WTC11 (cell line): ENCODE measurements at regions not wholly inside any gene's neighbourhood (a gene's known extent, or its start where the extent isn't known, plus 50 kb on each side); places are given as distances from the start of the nearest gene placed in this dataset.

ENCODE experiments used
- ATAC-seq: fragments of 200-7000 bp; cut with Tn5 transposase; 2 replicates; pipeline ENCODE4 v1.10.0; 2021; ENCODE audit warnings: mild to moderate bottlenecking, moderate library complexity
- CTCF ChIA-PET: fragments of 300-600 bp; sonication (Branson Sonifier 250); formaldehyde crosslinking; loops from one replicate; lab custom pipeline; 2021; ENCODE audit warnings: antibody characterized with exemption; lab: Charles Lee
- POLR2A ChIA-PET: fragments of 350-600 bp; sonication (Branson Sonifier 250); formaldehyde crosslinking; loops from one replicate; lab custom pipeline; 2021; ENCODE audit warnings: antibody characterized with exemption; lab: Charles Lee
- DNase-seq: peaks from one replicate; pipeline ENCODE4 v3.0.0; 2021; ENCODE audit warnings: low spot score
- H3K27ac Mint-ChIP-seq: 2 replicates; pipeline ENCODE4 v1.8.0; 2021; ENCODE audit warnings: mixed read lengths
- H3K27me3 Mint-ChIP-seq: 2 replicates; pipeline ENCODE4 v1.8.0; 2021; ENCODE audit warnings: low read depth, mild to moderate bottlenecking, moderate library complexity, mixed read lengths
- H3K36me3 Mint-ChIP-seq: 2 replicates; pipeline ENCODE4 v1.8.0; 2021; ENCODE audit warnings: mixed read lengths
- H3K4me1 Mint-ChIP-seq: 2 replicates; pipeline ENCODE4 v1.8.0; 2022; ENCODE audit warnings: mixed read lengths
- H3K4me3 Mint-ChIP-seq: 2 replicates; pipeline ENCODE4 v1.8.0; 2021; ENCODE audit warnings: mild to moderate bottlenecking, moderate library complexity, mixed read lengths
- H3K9me3 Mint-ChIP-seq: 2 replicates; pipeline ENCODE4 v1.8.0; 2021; ENCODE audit warnings: mixed read lengths
- ATF3 ChIP-seq: sonication (generic); formaldehyde crosslinking; conservative IDR thresholded peaks from 2 replicates; pipeline ENCODE4 v1.8.1; 2022; ENCODE audit warnings: mild to moderate bottlenecking, missing genetic modification reagents
- CBFB ChIP-seq: sonication (generic); formaldehyde crosslinking; IDR thresholded peaks from 2 replicates; pipeline ENCODE4 v1.8.1; 2022; ENCODE audit warnings: mild to moderate bottlenecking, low read depth, missing genetic modification reagents
- CREB1 ChIP-seq: sonication (generic); formaldehyde crosslinking; IDR thresholded peaks from 2 replicates; pipeline ENCODE4 v1.8.0; 2023; ENCODE audit warnings: mild to moderate bottlenecking, missing genetic modification reagents
- CREM ChIP-seq: sonication (generic); formaldehyde crosslinking; IDR thresholded peaks from 2 replicates; pipeline ENCODE4 v1.8.1; 2022; ENCODE audit warnings: mild to moderate bottlenecking, missing genetic modification reagents, moderate library complexity
- ELF4 ChIP-seq: sonication (generic); formaldehyde crosslinking; IDR thresholded peaks from 2 replicates; pipeline ENCODE4 v1.8.1; 2022; ENCODE audit warnings: low read depth, mild to moderate bottlenecking, moderate library complexity, missing genetic modification reagents
- GRHL2 ChIP-seq: fragments of 250-450 bp; sonication (Bioruptor Pico); IDR thresholded peaks from 2 replicates; pipeline ENCODE4 v1.8.0; 2022; ENCODE audit warnings: mild to moderate bottlenecking, moderate library complexity; ENCODE audit not compliant: insufficient replicate concordance, severe bottlenecking
- IRF2 ChIP-seq: sonication (generic); formaldehyde crosslinking; IDR thresholded peaks from 2 replicates; pipeline ENCODE4 v1.8.0; 2022; ENCODE audit warnings: low read depth, missing genetic modification reagents, borderline replicate concordance
- NFE2L1 ChIP-seq: sonication (generic); formaldehyde crosslinking; IDR thresholded peaks from 2 replicates; pipeline ENCODE4 v1.8.1; 2023; ENCODE audit warnings: missing genetic modification reagents
- PRDM15 ChIP-seq: sonication (generic); formaldehyde crosslinking; IDR thresholded peaks from 2 replicates; pipeline ENCODE4 v1.8.0; 2022; ENCODE audit warnings: missing genetic modification reagents
- RORB ChIP-seq: fragments of 250-450 bp; sonication (Bioruptor Pico); IDR thresholded peaks from 2 replicates; pipeline ENCODE4 v1.9.0; 2021; ENCODE audit warnings: mild to moderate bottlenecking
- SMAD4 ChIP-seq: sonication (generic); formaldehyde crosslinking; IDR thresholded peaks from 2 replicates; pipeline ENCODE4 v1.8.0; 2022; ENCODE audit warnings: mild to moderate bottlenecking, missing genetic modification reagents
- SP1 ChIP-seq: sonication (generic); formaldehyde crosslinking; conservative IDR thresholded peaks from 2 replicates; pipeline ENCODE4 v1.8.1; 2022; ENCODE audit warnings: missing genetic modification reagents
- TP53 ChIP-seq: sonication (generic); formaldehyde crosslinking; IDR thresholded peaks from 2 replicates; pipeline ENCODE4 v1.8.1; 2023; ENCODE audit warnings: mild to moderate bottlenecking, missing genetic modification reagents
- ZNF232 ChIP-seq: sonication (generic); formaldehyde crosslinking; IDR thresholded peaks from 2 replicates; pipeline ENCODE4 v1.8.0; 2022; ENCODE audit warnings: mild to moderate bottlenecking, missing genetic modification reagents
- ZNF281 ChIP-seq: sonication (generic); formaldehyde crosslinking; IDR thresholded peaks from 2 replicates; pipeline ENCODE4 v1.8.0; 2023; ENCODE audit warnings: mild to moderate bottlenecking, missing genetic modification reagents
- ZNF671 ChIP-seq: fragments of 250-450 bp; sonication (Bioruptor Pico); IDR thresholded peaks from 2 replicates; pipeline ENCODE4 v1.8.0; 2021; ENCODE audit warnings: mild to moderate bottlenecking
- ZSCAN18 ChIP-seq: fragments of 250-450 bp; sonication (Bioruptor Pico); IDR thresholded peaks from 2 replicates; pipeline ENCODE4 v2.1.2; 2022; ENCODE audit warnings: mild to moderate bottlenecking, moderate library complexity
- TF ChIP-seq, protein P1 (sequence below): sonication (generic); formaldehyde crosslinking; IDR thresholded peaks from 2 replicates; pipeline ENCODE4 v1.8.1; 2023; ENCODE audit warnings: mild to moderate bottlenecking, missing genetic modification reagents, borderline replicate concordance
- TF ChIP-seq, protein P2 (sequence below): sonication (generic); formaldehyde crosslinking; IDR thresholded peaks from 2 replicates; pipeline ENCODE4 v1.8.1; 2023; ENCODE audit warnings: mild to moderate bottlenecking, missing genetic modification reagents, moderate library complexity
- TF ChIP-seq, protein P3 (sequence below): fragments of 250-450 bp; sonication (Bioruptor Pico); IDR thresholded peaks from 2 replicates; pipeline ENCODE4 v1.9.0; 2021; ENCODE audit warnings: mild to moderate bottlenecking, borderline replicate concordance

GRCh38 chr7:126215785-126216184, 1037.0 kb downstream of the GRM8 start:
- no peak for ATAC-seq
- no peaks in the 10 kb centered on the region for H3K4me1 Mint-ChIP-seq
- H3K27ac Mint-ChIP-seq = no peak overlapping the region
- DNase-seq = no peak
- H3K27me3 Mint-ChIP-seq = no peaks in the 10 kb centered on the region
- H3K9me3 Mint-ChIP-seq = peaks cover 23% of the 10 kb centered on the region
- CTCF ChIA-PET = no interaction called here
- no peak overlapping the region for H3K4me3 Mint-ChIP-seq
- H3K36me3 Mint-ChIP-seq = peaks cover 17% of the 10 kb centered on the region
- TF ChIP-seq ATF3 = no peak
- TF ChIP-seq NFE2L1 (CRISPR knock-in tag) = no peak
- no peak for TF ChIP-seq CBFB (CRISPR knock-in tag)
- TF ChIP-seq, protein P1, sequence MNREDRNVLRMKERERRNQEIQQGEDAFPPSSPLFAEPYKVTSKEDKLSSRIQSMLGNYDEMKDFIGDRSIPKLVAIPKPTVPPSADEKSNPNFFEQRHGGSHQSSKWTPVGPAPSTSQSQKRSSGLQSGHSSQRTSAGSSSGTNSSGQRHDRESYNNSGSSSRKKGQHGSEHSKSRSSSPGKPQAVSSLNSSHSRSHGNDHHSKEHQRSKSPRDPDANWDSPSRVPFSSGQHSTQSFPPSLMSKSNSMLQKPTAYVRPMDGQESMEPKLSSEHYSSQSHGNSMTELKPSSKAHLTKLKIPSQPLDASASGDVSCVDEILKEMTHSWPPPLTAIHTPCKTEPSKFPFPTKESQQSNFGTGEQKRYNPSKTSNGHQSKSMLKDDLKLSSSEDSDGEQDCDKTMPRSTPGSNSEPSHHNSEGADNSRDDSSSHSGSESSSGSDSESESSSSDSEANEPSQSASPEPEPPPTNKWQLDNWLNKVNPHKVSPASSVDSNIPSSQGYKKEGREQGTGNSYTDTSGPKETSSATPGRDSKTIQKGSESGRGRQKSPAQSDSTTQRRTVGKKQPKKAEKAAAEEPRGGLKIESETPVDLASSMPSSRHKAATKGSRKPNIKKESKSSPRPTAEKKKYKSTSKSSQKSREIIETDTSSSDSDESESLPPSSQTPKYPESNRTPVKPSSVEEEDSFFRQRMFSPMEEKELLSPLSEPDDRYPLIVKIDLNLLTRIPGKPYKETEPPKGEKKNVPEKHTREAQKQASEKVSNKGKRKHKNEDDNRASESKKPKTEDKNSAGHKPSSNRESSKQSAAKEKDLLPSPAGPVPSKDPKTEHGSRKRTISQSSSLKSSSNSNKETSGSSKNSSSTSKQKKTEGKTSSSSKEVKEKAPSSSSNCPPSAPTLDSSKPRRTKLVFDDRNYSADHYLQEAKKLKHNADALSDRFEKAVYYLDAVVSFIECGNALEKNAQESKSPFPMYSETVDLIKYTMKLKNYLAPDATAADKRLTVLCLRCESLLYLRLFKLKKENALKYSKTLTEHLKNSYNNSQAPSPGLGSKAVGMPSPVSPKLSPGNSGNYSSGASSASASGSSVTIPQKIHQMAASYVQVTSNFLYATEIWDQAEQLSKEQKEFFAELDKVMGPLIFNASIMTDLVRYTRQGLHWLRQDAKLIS (CRISPR knock-in tag) = no peak
- no peak for TF ChIP-seq CREB1 (CRISPR knock-in tag)
- TF ChIP-seq, protein P2, sequence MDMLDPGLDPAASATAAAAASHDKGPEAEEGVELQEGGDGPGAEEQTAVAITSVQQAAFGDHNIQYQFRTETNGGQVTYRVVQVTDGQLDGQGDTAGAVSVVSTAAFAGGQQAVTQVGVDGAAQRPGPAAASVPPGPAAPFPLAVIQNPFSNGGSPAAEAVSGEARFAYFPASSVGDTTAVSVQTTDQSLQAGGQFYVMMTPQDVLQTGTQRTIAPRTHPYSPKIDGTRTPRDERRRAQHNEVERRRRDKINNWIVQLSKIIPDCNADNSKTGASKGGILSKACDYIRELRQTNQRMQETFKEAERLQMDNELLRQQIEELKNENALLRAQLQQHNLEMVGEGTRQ (CRISPR knock-in tag) = no peak
- no peak for TF ChIP-seq ZNF671 (CRISPR knock-in tag)
- TF ChIP-seq, protein P3, sequence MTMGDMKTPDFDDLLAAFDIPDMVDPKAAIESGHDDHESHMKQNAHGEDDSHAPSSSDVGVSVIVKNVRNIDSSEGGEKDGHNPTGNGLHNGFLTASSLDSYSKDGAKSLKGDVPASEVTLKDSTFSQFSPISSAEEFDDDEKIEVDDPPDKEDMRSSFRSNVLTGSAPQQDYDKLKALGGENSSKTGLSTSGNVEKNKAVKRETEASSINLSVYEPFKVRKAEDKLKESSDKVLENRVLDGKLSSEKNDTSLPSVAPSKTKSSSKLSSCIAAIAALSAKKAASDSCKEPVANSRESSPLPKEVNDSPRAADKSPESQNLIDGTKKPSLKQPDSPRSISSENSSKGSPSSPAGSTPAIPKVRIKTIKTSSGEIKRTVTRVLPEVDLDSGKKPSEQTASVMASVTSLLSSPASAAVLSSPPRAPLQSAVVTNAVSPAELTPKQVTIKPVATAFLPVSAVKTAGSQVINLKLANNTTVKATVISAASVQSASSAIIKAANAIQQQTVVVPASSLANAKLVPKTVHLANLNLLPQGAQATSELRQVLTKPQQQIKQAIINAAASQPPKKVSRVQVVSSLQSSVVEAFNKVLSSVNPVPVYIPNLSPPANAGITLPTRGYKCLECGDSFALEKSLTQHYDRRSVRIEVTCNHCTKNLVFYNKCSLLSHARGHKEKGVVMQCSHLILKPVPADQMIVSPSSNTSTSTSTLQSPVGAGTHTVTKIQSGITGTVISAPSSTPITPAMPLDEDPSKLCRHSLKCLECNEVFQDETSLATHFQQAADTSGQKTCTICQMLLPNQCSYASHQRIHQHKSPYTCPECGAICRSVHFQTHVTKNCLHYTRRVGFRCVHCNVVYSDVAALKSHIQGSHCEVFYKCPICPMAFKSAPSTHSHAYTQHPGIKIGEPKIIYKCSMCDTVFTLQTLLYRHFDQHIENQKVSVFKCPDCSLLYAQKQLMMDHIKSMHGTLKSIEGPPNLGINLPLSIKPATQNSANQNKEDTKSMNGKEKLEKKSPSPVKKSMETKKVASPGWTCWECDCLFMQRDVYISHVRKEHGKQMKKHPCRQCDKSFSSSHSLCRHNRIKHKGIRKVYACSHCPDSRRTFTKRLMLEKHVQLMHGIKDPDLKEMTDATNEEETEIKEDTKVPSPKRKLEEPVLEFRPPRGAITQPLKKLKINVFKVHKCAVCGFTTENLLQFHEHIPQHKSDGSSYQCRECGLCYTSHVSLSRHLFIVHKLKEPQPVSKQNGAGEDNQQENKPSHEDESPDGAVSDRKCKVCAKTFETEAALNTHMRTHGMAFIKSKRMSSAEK = no peak
- TF ChIP-seq RORB = no peak
- TF ChIP-seq PRDM15 = no peak
- TF ChIP-seq GRHL2 = no peak
- TF ChIP-seq CREM (CRISPR knock-in tag) = no peak
- TF ChIP-seq ZSCAN18 (CRISPR knock-in tag) = no peak
- no peak for TF ChIP-seq IRF2 (CRISPR knock-in tag)
- no peak for TF ChIP-seq ELF4
- no peak for TF ChIP-seq SMAD4
- no peak for TF ChIP-seq SP1 (CRISPR knock-in tag)
- TF ChIP-seq ZNF232 (CRISPR knock-in tag) = no peak
- no peak for TF ChIP-seq TP53
- TF ChIP-seq ZNF281 (CRISPR knock-in tag) = no peak
- TF ChIP-seq, all 79 proteins: peak for 0
- POLR2A ChIA-PET = no interaction called here
